ENCODE measurements at regions not wholly inside any gene's neighbourhood (a gene's known extent, or its start where the extent isn't known, plus 50 kb on each side); places are given as distances from the start of the nearest gene placed in this dataset.

DNA sequence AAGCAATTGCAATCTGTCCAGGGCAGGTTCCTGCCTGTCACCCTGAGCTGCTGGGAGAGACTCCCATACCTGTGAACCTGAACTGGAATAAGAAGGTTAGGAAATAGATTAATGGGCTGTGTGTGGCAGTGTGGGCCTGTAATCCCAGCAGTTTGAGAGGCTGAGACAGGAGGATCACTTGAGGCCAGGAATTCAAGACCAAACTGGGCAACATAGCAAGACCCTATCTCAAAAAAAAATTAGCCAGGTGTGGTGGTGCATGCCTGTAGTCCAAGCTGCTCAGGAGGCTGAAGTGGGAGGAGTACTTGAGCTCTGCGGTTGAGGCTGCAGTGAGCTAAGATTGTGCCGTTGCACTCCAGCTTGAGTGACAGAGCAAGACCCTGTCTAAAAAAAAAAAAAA is 127.7 kb upstream of the DSEL start:
- no peaks in the 10 kb centered on the region for H3K4me1 Mint-ChIP-seq (ENCODE audit: low read depth)
- TF ChIP-seq, protein P1, sequence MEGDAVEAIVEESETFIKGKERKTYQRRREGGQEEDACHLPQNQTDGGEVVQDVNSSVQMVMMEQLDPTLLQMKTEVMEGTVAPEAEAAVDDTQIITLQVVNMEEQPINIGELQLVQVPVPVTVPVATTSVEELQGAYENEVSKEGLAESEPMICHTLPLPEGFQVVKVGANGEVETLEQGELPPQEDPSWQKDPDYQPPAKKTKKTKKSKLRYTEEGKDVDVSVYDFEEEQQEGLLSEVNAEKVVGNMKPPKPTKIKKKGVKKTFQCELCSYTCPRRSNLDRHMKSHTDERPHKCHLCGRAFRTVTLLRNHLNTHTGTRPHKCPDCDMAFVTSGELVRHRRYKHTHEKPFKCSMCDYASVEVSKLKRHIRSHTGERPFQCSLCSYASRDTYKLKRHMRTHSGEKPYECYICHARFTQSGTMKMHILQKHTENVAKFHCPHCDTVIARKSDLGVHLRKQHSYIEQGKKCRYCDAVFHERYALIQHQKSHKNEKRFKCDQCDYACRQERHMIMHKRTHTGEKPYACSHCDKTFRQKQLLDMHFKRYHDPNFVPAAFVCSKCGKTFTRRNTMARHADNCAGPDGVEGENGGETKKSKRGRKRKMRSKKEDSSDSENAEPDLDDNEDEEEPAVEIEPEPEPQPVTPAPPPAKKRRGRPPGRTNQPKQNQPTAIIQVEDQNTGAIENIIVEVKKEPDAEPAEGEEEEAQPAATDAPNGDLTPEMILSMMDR (IDR thresholded peaks at IDR 0.05), result no peak
- no peak for DNase-seq
- H3K36me3 Mint-ChIP-seq (ENCODE audit: low read depth), result peaks cover 9% of the 10 kb centered on the region
- no peak overlapping the region for H3K27ac Mint-ChIP-seq
- H3K9me3 Mint-ChIP-seq, result no peaks in the 10 kb centered on the region
- no peak overlapping the region for H3K4me3 Mint-ChIP-seq
- H3K27me3 Mint-ChIP-seq (ENCODE audit: insufficient read depth), result no peaks in the 10 kb centered on the region

- DNase-seq, result no peak
- Mint-ChIP-seq H3K27ac (no peak overlapping the region), H3K4me3 (no peak overlapping the region), H3K9me3 (no peaks in the 10 kb centered on the region), H3K27me3 (ENCODE audit: insufficient read depth) (no peaks in the 10 kb centered on the region; the same call in 1 of the 2 replicates), H3K4me1 (ENCODE audit: low read depth) (no peaks in the 10 kb centered on the region), H3K36me3 (ENCODE audit: low read depth) (no peaks in the 10 kb centered on the region)
- TF ChIP-seq, protein P1 (IDR thresholded peaks at IDR 0.05), result no peak
Measured at GRCh38 chr18:67639872-67640271, 123.4 kb upstream of the DSEL start.

DNA sequence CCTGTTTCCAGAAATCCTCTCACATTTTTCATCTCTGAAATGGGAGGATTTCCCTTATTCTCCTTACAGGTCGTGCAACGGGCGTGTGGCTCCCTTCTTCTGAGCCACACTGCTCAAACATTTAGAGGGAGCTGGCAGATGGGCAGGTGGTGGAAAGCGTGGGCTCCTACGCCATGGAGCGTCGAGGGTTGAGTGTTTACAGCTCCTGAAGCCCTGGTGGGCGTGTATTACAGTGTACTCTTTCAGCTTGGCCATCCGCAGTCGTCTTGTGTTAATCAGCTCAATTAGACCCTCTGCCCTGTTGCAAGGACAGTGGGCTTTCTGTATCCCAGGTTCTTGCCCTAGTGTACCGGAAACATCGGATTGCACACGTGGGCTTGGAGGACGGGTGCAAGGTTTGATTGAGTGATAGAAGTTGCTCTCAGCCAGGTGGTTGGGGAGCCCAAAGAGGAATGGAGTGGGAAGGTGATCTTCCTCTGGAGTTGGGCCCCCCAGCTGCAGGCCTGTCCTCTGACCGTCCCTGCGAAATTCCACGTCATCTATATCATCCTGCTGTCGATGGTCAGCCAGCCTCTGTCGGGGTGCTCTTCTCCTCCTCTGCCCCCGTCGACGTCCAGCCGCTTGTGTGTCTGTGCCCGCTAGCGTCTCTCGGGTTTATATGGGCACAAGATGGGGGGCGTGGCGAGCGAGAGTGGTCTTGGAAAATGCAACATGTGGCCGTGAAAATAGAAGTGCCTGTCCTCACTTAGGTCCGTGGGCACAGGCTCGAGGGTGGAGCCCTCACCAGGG is 120.3 kb upstream of the DSEL start:
- TF ChIP-seq, protein P1 (IDR thresholded peaks at IDR 0.05), result no peak
- no peaks in the 10 kb centered on the region; the same call in 1 of the 2 replicates for H3K27me3 Mint-ChIP-seq (ENCODE audit: insufficient read depth)

GRCh38 chr18:67634631-67635338 is 118.3 kb upstream of the DSEL start:
- Mint-ChIP-seq H3K27me3 (ENCODE audit: insufficient read depth) (no peaks in the 10 kb centered on the region; the same call in 1 of the 2 replicates), H3K9me3 (no peaks in the 10 kb centered on the region), H3K27ac (no peak overlapping the region), H3K4me3 (no peak overlapping the region), H3K4me1 (ENCODE audit: low read depth) (no peaks in the 10 kb centered on the region), H3K36me3 (ENCODE audit: low read depth) (no peaks in the 10 kb centered on the region)
- no peak for DNase-seq
- TF ChIP-seq, protein P1 (IDR thresholded peaks at IDR 0.05), result no peak

More for the DNA sequence above, 120.3 kb upstream of the DSEL start:
- Mint-ChIP-seq H3K36me3 (ENCODE audit: low read depth) (no peaks in the 10 kb centered on the region), H3K4me3 (no peak overlapping the region), H3K9me3 (no peaks in the 10 kb centered on the region), H3K4me1 (ENCODE audit: low read depth) (no peaks in the 10 kb centered on the region), H3K27ac (no peak overlapping the region)
- no peak for DNase-seq

GRCh38 chr18:67633939-67634338 is 117.4 kb upstream of the DSEL start:
- H3K36me3 Mint-ChIP-seq (ENCODE audit: low read depth), result no peaks in the 10 kb centered on the region

More at GRCh38 chr18:67633939-67634338, 117.4 kb upstream of the DSEL start:
- TF ChIP-seq, protein P1 (IDR thresholded peaks at IDR 0.05), result no peak
- Mint-ChIP-seq H3K27ac (no peak overlapping the region), H3K4me1 (ENCODE audit: low read depth) (no peaks in the 10 kb centered on the region), H3K9me3 (no peaks in the 10 kb centered on the region), H3K27me3 (ENCODE audit: insufficient read depth) (no peaks in the 10 kb centered on the region; the same call in 1 of the 2 replicates), H3K4me3 (no peak overlapping the region)
- DNase-seq, result no peak

Data from HFFc6 (cell line).